B cell (primary cell): ENCODE measurements at regions not wholly inside any gene's neighbourhood (a gene's known extent, or its start where the extent isn't known, plus 50 kb on each side); places are given as distances from the start of the nearest gene placed in this dataset.

Experiments used
- ATAC-seq: fragments of 200-7000 bp; cut with Tn5 transposase; one replicate; pipeline ENCODE4 v1.10.0; 2021; ENCODE audit warnings: low read depth, mild to moderate bottlenecking, moderate number of reproducible peaks, moderate library complexity
- CTCF ChIA-PET: fragments of 350-600 bp; sonication (Branson Sonifier 250); formaldehyde crosslinking; loops from one replicate; lab custom pipeline; 2021; ENCODE audit warnings: antibody characterized with exemption, inconsistent platforms; lab: Charles Lee
- POLR2A ChIA-PET: fragments of 350-600 bp; sonication (Branson Sonifier 250); formaldehyde crosslinking; loops from one replicate; lab custom pipeline; 2021; ENCODE audit warnings: antibody characterized with exemption; lab: Charles Lee
- DNase-seq: peaks from one replicate; pipeline ENCODE4 v3.0.0; 2013
- H2AFZ ChIP-seq: 2 replicates; pipeline ENCODE4 v1.6.1; 2012; ENCODE audit warnings: mild to moderate bottlenecking, low read depth, low read length; ENCODE audit not compliant: insufficient read depth, poor library complexity, severe bottlenecking
- H3K27ac ChIP-seq, 2 donors: 1 replicate in 1 of 2; 2 replicates in 1 of 2; pipeline ENCODE4 v1.5.1; 2012 to 2013; ENCODE audit warnings: low read length in 2 of 2, mild to moderate bottlenecking in 2 of 2, moderate library complexity in 1 of 2
- H3K27me3 ChIP-seq, 4 experiments: fragments of 200-600 bp in 1 of 4; sonication (generic) in 1 of 4; replicated peaks in 1 of 4; 1 replicate in 2 of 4; 2 replicates in 2 of 4; pipeline versions ENCODE4 v1.6.1 to v1.7.0; 2013 to 2016; ENCODE audit warnings: low read length in 3 of 4, mild to moderate bottlenecking in 2 of 4, mixed read lengths in 1 of 4, moderate library complexity in 1 of 4; ENCODE audit not compliant: insufficient read depth in 4 of 4, control insufficient read depth in 3 of 4; ENCODE audit errors: control extremely low read depth in 1 of 4
- H3K36me3 ChIP-seq, 2 experiments: replicated peaks in 1 of 2; 1 replicate in 1 of 2; 2 replicates in 1 of 2; pipeline versions ENCODE4 v1.6.1 to v1.7.1; 2013; ENCODE audit warnings: low read length in 1 of 2; ENCODE audit not compliant: insufficient read depth in 2 of 2, control insufficient read depth in 1 of 2; ENCODE audit errors: control extremely low read depth in 1 of 2, extremely low read depth in 1 of 2
- H3K4me1 ChIP-seq, 2 donors: fragments of 200-600 bp in 1 of 2; sonication (generic) in 1 of 2; 1 replicate in 1 of 2; 2 replicates in 1 of 2; pipeline versions ENCODE4 v1.5.1 to v1.6.1; 2013 to 2017; ENCODE audit warnings: low read length in 2 of 2; ENCODE audit not compliant: control insufficient read depth in 2 of 2, insufficient read depth in 2 of 2
- H3K4me2 ChIP-seq: replicated peaks from 2 replicates; pipeline ENCODE3; 2012; ENCODE audit warnings: mild to moderate bottlenecking, low read depth, low read length; ENCODE audit not compliant: poor library complexity, severe bottlenecking
- H3K4me3 ChIP-seq, 5 experiments: fragments of 200-600 bp in 1 of 5; sonication (generic) in 1 of 5; 1 replicate in 3 of 5; 2 replicates in 2 of 5; pipeline versions ENCODE4 v1.5.1 to v1.7.0; 2011 to 2016; ENCODE audit warnings: low read length in 4 of 5, mild to moderate bottlenecking in 4 of 5, low read depth in 2 of 5, control low read depth in 1 of 5, moderate library complexity in 1 of 5; ENCODE audit not compliant: insufficient read depth in 1 of 5; ENCODE audit errors: control extremely low read depth in 1 of 5, extremely low read depth in 1 of 5
- H3K79me2 ChIP-seq: fragments of 200-600 bp; sonication (generic); one replicate; pipeline ENCODE4 v1.6.0; 2016; ENCODE audit warnings: low read length; ENCODE audit not compliant: control insufficient read depth, insufficient read depth
- H3K9ac ChIP-seq: fragments of 200-600 bp; sonication (generic); 2 replicates; pipeline ENCODE4 v1.6.1; 2017; ENCODE audit warnings: mild to moderate bottlenecking, low read length, moderate library complexity
- H3K9me3 ChIP-seq, 3 donors: one replicate each; pipeline versions ENCODE4 v1.6.1 to v1.7.1; 2013; ENCODE audit warnings: low read length in 2 of 3; ENCODE audit not compliant: control insufficient read depth in 2 of 3, insufficient read depth in 1 of 3; ENCODE audit errors: control extremely low read depth in 1 of 3
- H4K20me1 ChIP-seq: 2 replicates; pipeline ENCODE4 v1.6.0; 2012; ENCODE audit warnings: mild to moderate bottlenecking, low read length; ENCODE audit not compliant: insufficient read depth, control insufficient read depth, poor library complexity, severe bottlenecking
- H3K27ac Mint-ChIP-seq: one replicate; pipeline ENCODE4 v1.8.0; 2021; ENCODE audit warnings: mixed read lengths
- H3K27me3 Mint-ChIP-seq: one replicate; pipeline ENCODE4 v1.8.0; 2021; ENCODE audit warnings: mixed read lengths
- H3K4me1 Mint-ChIP-seq: one replicate; pipeline ENCODE4 v1.8.0; 2021; ENCODE audit warnings: mixed read lengths
- H3K4me3 Mint-ChIP-seq: one replicate; pipeline ENCODE4 v1.8.0; 2021; ENCODE audit warnings: mixed read lengths
- H3K9me3 Mint-ChIP-seq: one replicate; pipeline ENCODE4 v1.8.0; 2022; ENCODE audit warnings: mixed read lengths; ENCODE audit not compliant: insufficient read depth
- CTCF ChIP-seq: fragments of 200-600 bp; IDR thresholded peaks from one replicate; pipeline ENCODE4 v1.8.0; 2022; ENCODE audit warnings: antibody characterized with exemption, mild to moderate bottlenecking
- EZH2 ChIP-seq: IDR thresholded peaks from 2 replicates; pipeline ENCODE4 v1.6.1; 2012; ENCODE audit warnings: borderline replicate concordance, low read depth, mild to moderate bottlenecking, moderate library complexity, low read length; ENCODE audit not compliant: insufficient read depth, poor library complexity, severe bottlenecking
- WGBS: methylation state at CpG from one replicate; pipeline ENCODE4 v1.1.5; 2013; ENCODE audit warnings: missing lambda C conversion rate; ENCODE audit not compliant: insufficient coverage; 5-methylcytosine and 5-hydroxymethylcytosine counted together
- intact Hi-C: fragments of 100-400 bp; cut with micrococcal nuclease; formaldehyde crosslinking; loops from one replicate; pipeline ENCODE4 v1.10.0; 2022

- no peak for TF ChIP-seq CTCF
- TF ChIP-seq EZH2: no peak
- H3K9ac ChIP-seq: no peak overlapping the region
- H3K27me3 ChIP-seq: no peaks in the 10 kb centered on the region
- H3K4me2 ChIP-seq: no peak overlapping the region
- ChIA-PET POLR2A (no interaction called here), CTCF (no interaction called here)
- H3K9me3 Mint-ChIP-seq: no peaks in the 10 kb centered on the region
- no peak overlapping the region for H3K27ac ChIP-seq
- intact Hi-C loops: no loop called here
- H3K4me3 Mint-ChIP-seq: no peak overlapping the region
- no peaks in the 10 kb centered on the region for H3K36me3 ChIP-seq
- DNase-seq (no peak), ATAC-seq (no peak)
- H4K20me1 ChIP-seq: no peaks in the 10 kb centered on the region
- H3K27me3 Mint-ChIP-seq: no peaks in the 10 kb centered on the region
- H3K4me1 ChIP-seq: no peaks in the 10 kb centered on the region
- WGBS: no CpG with 5 or more reads among the region's 4 CpGs
- H3K27ac Mint-ChIP-seq: no peak overlapping the region
- H3K79me2 ChIP-seq: no peaks in the 10 kb centered on the region
- no peak overlapping the region for H3K4me3 ChIP-seq
- peaks cover 0 to 9% (median 0%) of the 10 kb centered on the region in 3 donors for H3K9me3 ChIP-seq
- no peak overlapping the region for H2AFZ ChIP-seq
- no peaks in the 10 kb centered on the region for H3K4me1 Mint-ChIP-seq
Observed at GRCh38 chr4:164524789-164525188, 229.1 kb upstream of the SMIM31 start.

GRCh38 chr4:164526933-164527583 lies 226.9 kb upstream of the SMIM31 start:
- Mint-ChIP-seq H3K27me3 (no peaks in the 10 kb centered on the region), H3K4me3 (no peak overlapping the region), H3K9me3 (peaks cover 3% of the 10 kb centered on the region), H3K4me1 (no peaks in the 10 kb centered on the region), H3K27ac (no peak overlapping the region)
- CTCF ChIA-PET: no interaction called here
- Histone ChIP-seq H4K20me1 (no peaks in the 10 kb centered on the region), H3K27me3 (no peaks in the 10 kb centered on the region), H3K79me2 (no peaks in the 10 kb centered on the region), H3K4me3 (no peak overlapping the region), H3K9ac (no peak overlapping the region), H3K27ac (no peak overlapping the region), H3K9me3 (peaks cover 0 to 4% (median 0%) of the 10 kb centered on the region in 3 donors), H2AFZ (no peak overlapping the region), H3K4me2 (no peak overlapping the region), H3K36me3 (no peaks in the 10 kb centered on the region), H3K4me1 (no peaks in the 10 kb centered on the region)
- DNase-seq (no peak), ATAC-seq (no peak)
- no peak for TF ChIP-seq EZH2
- no peak for TF ChIP-seq CTCF
- intact Hi-C loops: no loop called here
- POLR2A ChIA-PET: no interaction called here
- 83% methylated on average over 2 of the region's 4 CpGs for WGBS
